Glutamatergic neuron (in vitro differentiated cells): ENCODE measurements at regions not wholly inside any gene's neighbourhood (a gene's known extent, or its start where the extent isn't known, plus 50 kb on each side); places are given as distances from the start of the nearest gene placed in this dataset.

Experiments
- DNase-seq: peaks from one replicate; pipeline ENCODE4 v3.0.0; 2022
- H3K27ac Mint-ChIP-seq: one replicate; pipeline ENCODE4 v1.8.0; 2020; ENCODE audit warnings: mild to moderate bottlenecking, mixed read lengths, inconsistent platforms; ENCODE audit not compliant: unreplicated experiment
- H3K27me3 Mint-ChIP-seq: one replicate; pipeline ENCODE4 v1.8.0; 2020; ENCODE audit warnings: mild to moderate bottlenecking, moderate library complexity, mixed read lengths, inconsistent platforms; ENCODE audit not compliant: unreplicated experiment
- H3K36me3 Mint-ChIP-seq: one replicate; pipeline ENCODE4 v1.8.0; 2020; ENCODE audit warnings: mild to moderate bottlenecking, mixed read lengths, inconsistent platforms; ENCODE audit not compliant: unreplicated experiment
- H3K4me1 Mint-ChIP-seq: one replicate; pipeline ENCODE4 v1.8.0; 2020; ENCODE audit warnings: mild to moderate bottlenecking, low read depth, mixed read lengths, inconsistent platforms; ENCODE audit not compliant: unreplicated experiment
- H3K4me3 Mint-ChIP-seq: one replicate; pipeline ENCODE4 v1.8.0; 2020; ENCODE audit warnings: mild to moderate bottlenecking, mixed read lengths, inconsistent platforms; ENCODE audit not compliant: unreplicated experiment
- H3K9me3 Mint-ChIP-seq: one replicate; pipeline ENCODE4 v1.8.0; 2020; ENCODE audit warnings: mild to moderate bottlenecking, moderate library complexity, mixed read lengths, inconsistent platforms; ENCODE audit not compliant: unreplicated experiment
- CTCF ChIP-seq: fragments of 200-600 bp; sonication (generic); IDR thresholded peaks from one replicate; pipeline ENCODE4 v1.5.0; 2021; ENCODE audit not compliant: partially characterized antibody, unreplicated experiment

- H3K9me3 Mint-ChIP-seq, result no peaks in the 10 kb centered on the region
- H3K27ac Mint-ChIP-seq, result no peak overlapping the region
- H3K36me3 Mint-ChIP-seq, result no peaks in the 10 kb centered on the region
- no peak for TF ChIP-seq CTCF
- no peak overlapping the region for H3K4me3 Mint-ChIP-seq
- no peak for DNase-seq
- H3K27me3 Mint-ChIP-seq, result no peaks in the 10 kb centered on the region
- no peaks in the 10 kb centered on the region for H3K4me1 Mint-ChIP-seq
Observed at GRCh38 chrX:9315086-9315485, 149.8 kb upstream of the TBL1X start.

GRCh38 chrX:9316096-9316495 lies 148.8 kb upstream of the TBL1X start:
- Mint-ChIP-seq H3K27ac (no peak overlapping the region), H3K36me3 (no peaks in the 10 kb centered on the region), H3K27me3 (no peaks in the 10 kb centered on the region), H3K4me1 (no peaks in the 10 kb centered on the region), H3K9me3 (no peaks in the 10 kb centered on the region), H3K4me3 (no peak overlapping the region)
- TF ChIP-seq CTCF, result no peak
- no peak for DNase-seq

- DNase-seq, result no peak
- Mint-ChIP-seq H3K27ac (no peak overlapping the region), H3K27me3 (no peaks in the 10 kb centered on the region), H3K4me3 (no peak overlapping the region), H3K9me3 (no peaks in the 10 kb centered on the region), H3K4me1 (no peaks in the 10 kb centered on the region), H3K36me3 (no peaks in the 10 kb centered on the region)
- no peak for TF ChIP-seq CTCF
Observed at GRCh38 chrX:9317176-9317575, 147.7 kb upstream of the TBL1X start.

GRCh38 chrX:9318213-9318612 lies 146.6 kb upstream of the TBL1X start:
- Mint-ChIP-seq H3K36me3 (no peaks in the 10 kb centered on the region), H3K9me3 (no peaks in the 10 kb centered on the region), H3K27me3 (no peaks in the 10 kb centered on the region), H3K4me1 (no peaks in the 10 kb centered on the region), H3K4me3 (no peak overlapping the region), H3K27ac (no peak overlapping the region)
- TF ChIP-seq CTCF, result no peak
- no peak for DNase-seq

- H3K4me3 Mint-ChIP-seq, result no peak overlapping the region
- no peak for DNase-seq
- H3K36me3 Mint-ChIP-seq, result no peaks in the 10 kb centered on the region
- H3K4me1 Mint-ChIP-seq, result no peaks in the 10 kb centered on the region
- no peaks in the 10 kb centered on the region for H3K9me3 Mint-ChIP-seq
- H3K27ac Mint-ChIP-seq, result no peak overlapping the region
- TF ChIP-seq CTCF, result no peak
- H3K27me3 Mint-ChIP-seq, result no peaks in the 10 kb centered on the region
Observed at GRCh38 chrX:9318766-9319165, 146.1 kb upstream of the TBL1X start.
